Endothelial cell of umbilical vein (primary cell): ENCODE measurements at regions not wholly inside any gene's neighbourhood (a gene's known extent, or its start where the extent isn't known, plus 50 kb on each side); places are given as distances from the start of the nearest gene placed in this dataset.

Source experiments
- BruUV-seq: library from RNA; stranded (reverse); fragments of 400-500 nt; replicated peaks from 2 replicates; lab custom pipeline; 2021; lab: Mats Ljungman, UMichigan
- CTCF ChIA-PET: fragments of 300-600, 350-600 bp; sonication (Branson Sonifier 250); formaldehyde crosslinking; loops from one replicate; lab custom pipeline; 2021; ENCODE audit warnings: antibody characterized with exemption, inconsistent platforms; lab: Charles Lee
- POLR2A ChIA-PET: fragments of 300-600, 350-600 bp; sonication (Branson Sonifier 250); formaldehyde crosslinking; loops from one replicate; lab custom pipeline; 2021; ENCODE audit warnings: antibody characterized with exemption, inconsistent platforms; lab: Charles Lee
- DNase-seq: peaks from one replicate; pipeline ENCODE4 v3.0.0-alpha.2; 2011; ENCODE audit warnings: low read depth, low spot score
- FAIRE-seq: peaks from 2 replicates; lab custom pipeline; 2011; peaks lifted over from hg19 to GRCh38; lab: Jason Lieb, UNC
- H2AFZ ChIP-seq: 2 replicates; pipeline ENCODE4 v1.6.0; 2012; ENCODE audit warnings: low read depth, low read length, control low read depth, inconsistent platforms
- H3K27ac ChIP-seq: 2 replicates; pipeline ENCODE4 v1.5.1; 2011; ENCODE audit warnings: low read depth, mild to moderate bottlenecking, control low read depth, low read length, moderate library complexity; ENCODE audit not compliant: insufficient read depth
- H3K27me3 ChIP-seq, 2 experiments: 2 replicates each; pipeline versions ENCODE4 v1.6.0 to v1.6.1; 2011; ENCODE audit warnings: low read length in 2 of 2, mixed read lengths in 1 of 2; ENCODE audit not compliant: control insufficient read depth in 2 of 2, insufficient read depth in 2 of 2
- H3K36me3 ChIP-seq, 2 experiments: 2 replicates in 1 of 2; 3 replicates in 1 of 2; pipeline ENCODE4 v1.5.1; 2011; ENCODE audit warnings: low read length in 2 of 2, mild to moderate bottlenecking in 1 of 2, moderate library complexity in 1 of 2; ENCODE audit not compliant: control insufficient read depth in 2 of 2, insufficient read depth in 2 of 2; ENCODE audit errors: extremely low read depth in 1 of 2
- H3K4me1 ChIP-seq: 3 replicates; pipeline ENCODE4 v1.5.1; 2011; ENCODE audit warnings: mild to moderate bottlenecking, low read length; ENCODE audit not compliant: control insufficient read depth, insufficient read depth; ENCODE audit errors: extremely low read depth
- H3K4me2 ChIP-seq: 2 replicates; pipeline ENCODE4 v1.6.1; 2011; ENCODE audit warnings: low read length, control low read depth, mixed read lengths; ENCODE audit not compliant: insufficient read depth
- H3K4me3 ChIP-seq, 3 experiments: fragments of 200-600 bp in 1 of 3; sonication (generic), shearing (Covaris generic) in 1 of 3; replicated peaks in 1 of 3; 2 replicates each; pipeline ENCODE4 v1.5.1; 2011 to 2016; ENCODE audit warnings: control low read depth in 3 of 3, low read length in 3 of 3, mild to moderate bottlenecking in 2 of 3, inconsistent platforms in 1 of 3, low read depth in 1 of 3, moderate library complexity in 1 of 3; ENCODE audit not compliant: insufficient read depth in 1 of 3
- H3K79me2 ChIP-seq: 2 replicates; pipeline ENCODE4 v1.6.0; 2012; ENCODE audit warnings: low read length, inconsistent platforms; ENCODE audit not compliant: control insufficient read depth, insufficient read depth
- H3K9ac ChIP-seq: replicated peaks from 2 replicates; pipeline ENCODE3; 2011; ENCODE audit warnings: low read length, control low read depth; ENCODE audit not compliant: insufficient read depth; ENCODE audit errors: extremely low read depth
- H3K9me1 ChIP-seq: replicated peaks from 3 replicates; pipeline ENCODE4 v1.6.0; 2011; ENCODE audit warnings: mild to moderate bottlenecking, low read length; ENCODE audit not compliant: control insufficient read depth, insufficient read depth; ENCODE audit errors: extremely low read depth
- H3K9me3 ChIP-seq: replicated peaks from 2 replicates; pipeline ENCODE4 v1.5.1; 2012; ENCODE audit warnings: low read length, inconsistent platforms; ENCODE audit not compliant: control insufficient read depth, insufficient read depth
- H4K20me1 ChIP-seq: replicated peaks from 2 replicates; pipeline ENCODE3; 2011; ENCODE audit warnings: mild to moderate bottlenecking, low read length; ENCODE audit not compliant: control insufficient read depth, insufficient read depth; ENCODE audit errors: extremely low read depth
- GATA2 ChIP-seq: IDR thresholded peaks from 2 replicates; pipeline ENCODE4 v1.7.0; 2011; ENCODE audit warnings: low read depth, mild to moderate bottlenecking, moderate library complexity, mixed read lengths, low read length; ENCODE audit not compliant: insufficient read length, insufficient read depth
- JUN ChIP-seq: IDR thresholded peaks from 2 replicates; pipeline ENCODE4 v1.6.1; 2011; ENCODE audit warnings: borderline replicate concordance, low read depth; ENCODE audit not compliant: insufficient read length, insufficient read depth
- POLR2A ChIP-seq: IDR thresholded peaks from 2 replicates; pipeline ENCODE4 v1.6.1; 2012; ENCODE audit warnings: low read depth, mild to moderate bottlenecking, control low read depth, low read length
- POLR2AphosphoS5 ChIP-seq: IDR thresholded peaks from 2 replicates; pipeline ENCODE4 v1.6.1; 2012; ENCODE audit warnings: low read depth, mild to moderate bottlenecking, control low read depth, low read length, moderate library complexity; ENCODE audit not compliant: insufficient read depth
- dilution Hi-C: fragments of 300-500 bp; cut with MboI; formaldehyde crosslinking; loops from one replicate; pipeline ENCODE4 v1.15.0; 2019; ENCODE audit warnings: low sequenced_read_pairs; ENCODE audit not compliant: extremely low pct_ligation_motif_present
- intact Hi-C: fragments of 100-400 bp; cut with micrococcal nuclease; formaldehyde crosslinking; loops from one replicate; pipeline ENCODE4 v1.10.0; 2022
- TF ChIP-seq, protein P1 (sequence below), 2 donors: IDR thresholded peaks; 1 replicate in 1 of 2; 2 replicates in 1 of 2; pipeline ENCODE4 v1.5.1; 2011; ENCODE audit warnings: low read length in 2 of 2, mild to moderate bottlenecking in 2 of 2, moderate library complexity in 2 of 2, control low read depth in 1 of 2, inconsistent platforms in 1 of 2, low read depth in 1 of 2; ENCODE audit not compliant: insufficient read depth in 1 of 2; ENCODE audit errors: extremely low read depth in 1 of 2
- TF ChIP-seq, protein P2 (sequence below): IDR thresholded peaks from 2 replicates; pipeline ENCODE4 v1.6.1; 2011; ENCODE audit not compliant: insufficient read depth, insufficient read length

- Histone ChIP-seq H3K27me3 (no peaks in the 10 kb centered on the region), H3K36me3 (no peaks in the 10 kb centered on the region), H3K9ac (no peak overlapping the region), H3K4me2 (no peak overlapping the region), H3K4me3 (no peak overlapping the region), H4K20me1 (no peaks in the 10 kb centered on the region), H2AFZ (no peak overlapping the region), H3K9me3 (peaks cover 2% of the 10 kb centered on the region), H3K79me2 (no peaks in the 10 kb centered on the region), H3K4me1 (no peaks in the 10 kb centered on the region), H3K27ac (no peak overlapping the region), H3K9me1 (no peaks in the 10 kb centered on the region)
- POLR2A ChIA-PET = no interaction called here
- DNase-seq (no peak), FAIRE-seq (no peak)
- TF ChIP-seq POLR2AphosphoS5 (no peak), JUN (no peak)
- TF ChIP-seq, protein P1, sequence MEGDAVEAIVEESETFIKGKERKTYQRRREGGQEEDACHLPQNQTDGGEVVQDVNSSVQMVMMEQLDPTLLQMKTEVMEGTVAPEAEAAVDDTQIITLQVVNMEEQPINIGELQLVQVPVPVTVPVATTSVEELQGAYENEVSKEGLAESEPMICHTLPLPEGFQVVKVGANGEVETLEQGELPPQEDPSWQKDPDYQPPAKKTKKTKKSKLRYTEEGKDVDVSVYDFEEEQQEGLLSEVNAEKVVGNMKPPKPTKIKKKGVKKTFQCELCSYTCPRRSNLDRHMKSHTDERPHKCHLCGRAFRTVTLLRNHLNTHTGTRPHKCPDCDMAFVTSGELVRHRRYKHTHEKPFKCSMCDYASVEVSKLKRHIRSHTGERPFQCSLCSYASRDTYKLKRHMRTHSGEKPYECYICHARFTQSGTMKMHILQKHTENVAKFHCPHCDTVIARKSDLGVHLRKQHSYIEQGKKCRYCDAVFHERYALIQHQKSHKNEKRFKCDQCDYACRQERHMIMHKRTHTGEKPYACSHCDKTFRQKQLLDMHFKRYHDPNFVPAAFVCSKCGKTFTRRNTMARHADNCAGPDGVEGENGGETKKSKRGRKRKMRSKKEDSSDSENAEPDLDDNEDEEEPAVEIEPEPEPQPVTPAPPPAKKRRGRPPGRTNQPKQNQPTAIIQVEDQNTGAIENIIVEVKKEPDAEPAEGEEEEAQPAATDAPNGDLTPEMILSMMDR (IDR thresholded peaks at IDR 0.05; ENCODE audit: extremely low read depth in 1 of 2, insufficient read depth in 1 of 2, low read depth in 1 of 2, low read length in 2 of 2) = no peak
- intact Hi-C loops (no loop called here), dilution Hi-C loops (no loop called here)
- CTCF ChIA-PET = no interaction called here
- no TSS peak for BruUV-seq
These were observed 162.5 kb upstream of the NTM start for GRCh38 chr11:131207901-131208300.

DNA sequence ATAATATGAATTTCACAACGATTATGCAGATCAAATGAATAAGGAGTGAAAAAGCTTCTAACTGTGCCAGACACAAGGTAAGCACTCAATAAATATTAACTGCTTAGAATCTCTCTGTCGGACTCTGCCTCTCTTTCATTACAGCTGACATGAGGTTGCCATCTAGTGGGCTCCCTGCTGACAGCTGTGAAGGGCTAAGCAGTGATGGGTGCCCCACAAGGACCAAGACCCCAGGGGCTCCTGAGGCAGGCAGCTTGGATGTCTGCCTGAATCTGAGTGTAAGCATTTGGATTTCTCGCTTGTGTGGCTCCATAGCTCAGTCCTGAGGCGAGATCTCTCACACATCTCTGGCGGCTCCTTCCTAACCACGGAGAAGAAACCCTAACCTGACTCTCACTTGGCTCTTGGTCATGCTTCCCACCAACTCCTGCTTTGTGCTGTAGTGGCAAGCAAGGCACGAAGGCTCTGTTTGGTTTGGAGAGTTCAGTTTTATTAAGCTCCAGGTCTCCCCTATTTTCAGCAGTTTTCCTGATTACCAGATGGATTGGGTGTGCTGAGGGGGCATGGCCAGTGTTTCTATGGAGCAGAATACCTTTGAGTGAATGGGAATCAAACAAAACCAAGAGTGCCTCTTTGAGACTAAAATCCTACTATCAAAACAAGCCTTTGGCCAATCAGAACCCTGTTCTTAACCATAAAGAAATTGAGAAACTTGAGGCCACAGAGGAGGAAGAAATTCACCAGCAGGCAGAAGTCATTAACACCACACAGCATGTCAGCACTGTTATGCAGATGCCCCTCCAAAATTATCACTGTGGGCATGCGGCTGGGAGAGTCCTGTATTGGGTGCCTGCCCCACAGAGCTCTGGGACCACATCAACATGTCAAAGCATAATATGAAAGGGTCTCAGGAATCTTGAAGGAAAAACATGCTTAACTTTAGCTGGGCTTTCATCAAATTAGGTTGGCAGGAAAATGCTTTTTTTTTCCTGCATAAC, 152.8 kb upstream of the NTM start:
- H3K9me3 ChIP-seq = no peaks in the 10 kb centered on the region
- no peaks in the 10 kb centered on the region for H3K9me1 ChIP-seq
- no peaks in the 10 kb centered on the region for H3K79me2 ChIP-seq
- H3K27me3 ChIP-seq = no peaks in the 10 kb centered on the region
- H4K20me1 ChIP-seq = no peaks in the 10 kb centered on the region
- intact Hi-C loops = no loop called here
- dilution Hi-C loops = no loop called here
- CTCF ChIA-PET = no interaction called here
- H3K4me1 ChIP-seq = no peaks in the 10 kb centered on the region
- BruUV-seq = no TSS peak
- no peak overlapping the region for H3K4me2 ChIP-seq
- no peak for DNase-seq
- H3K9ac ChIP-seq = no peak overlapping the region
- no peak for FAIRE-seq
- H3K36me3 ChIP-seq = no peaks in the 10 kb centered on the region
- no peak overlapping the region for H2AFZ ChIP-seq
- no peak overlapping the region for H3K27ac ChIP-seq
- TF ChIP-seq JUN = no peak
- TF ChIP-seq POLR2A = no peak
- TF ChIP-seq POLR2AphosphoS5 = no peak
- TF ChIP-seq, protein P2, sequence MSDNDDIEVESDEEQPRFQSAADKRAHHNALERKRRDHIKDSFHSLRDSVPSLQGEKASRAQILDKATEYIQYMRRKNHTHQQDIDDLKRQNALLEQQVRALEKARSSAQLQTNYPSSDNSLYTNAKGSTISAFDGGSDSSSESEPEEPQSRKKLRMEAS = no peak
- no peak for TF ChIP-seq GATA2
- POLR2A ChIA-PET = no interaction called here
- H3K4me3 ChIP-seq = no peak overlapping the region
